Skeletal muscle satellite cell (primary cell): ENCODE measurements at regions not wholly inside any gene's neighbourhood (a gene's known extent, or its start where the extent isn't known, plus 50 kb on each side); places are given as distances from the start of the nearest gene placed in this dataset.

ENCODE experiments used
- H3K27me3 ChIP-seq: 2 replicates; pipeline ENCODE4 v1.7.0; 2013; ENCODE audit warnings: low read length; ENCODE audit not compliant: control insufficient read depth, insufficient read depth
- H3K36me3 ChIP-seq: 2 replicates; pipeline ENCODE4 v1.7.0; 2013; ENCODE audit warnings: mild to moderate bottlenecking, control low read depth, low read length; ENCODE audit not compliant: insufficient read depth
- H3K4me1 ChIP-seq: 2 replicates; pipeline ENCODE4 v1.7.0; 2013; ENCODE audit warnings: low read length; ENCODE audit not compliant: control insufficient read depth, insufficient read depth
- H3K4me2 ChIP-seq: 2 replicates; pipeline ENCODE4 v1.7.0; 2013; ENCODE audit warnings: mild to moderate bottlenecking, low read length
- H3K4me3 ChIP-seq: 2 replicates; pipeline ENCODE4 v1.7.0; 2013; ENCODE audit warnings: low read length
- H3K9ac ChIP-seq: 2 replicates; pipeline ENCODE4 v1.7.0; 2013; ENCODE audit warnings: mild to moderate bottlenecking, low read depth, low read length, moderate library complexity
- H3K9me3 ChIP-seq: replicated peaks from 2 replicates; pipeline ENCODE4 v1.7.0; 2013; ENCODE audit warnings: mild to moderate bottlenecking, control low read depth, low read length

- no peak overlapping the region for H3K9ac ChIP-seq
- H3K27me3 ChIP-seq, result no peaks in the 10 kb centered on the region
- H3K4me1 ChIP-seq, result no peaks in the 10 kb centered on the region
Observed at GRCh38 chr11:36885154-36885553, 287.1 kb upstream of the RAG2 start.

GRCh38 chr11:36878737-36879136, 280.7 kb upstream of the RAG2 start:
- Histone ChIP-seq H3K36me3 (no peaks in the 10 kb centered on the region), H3K9ac (no peak overlapping the region), H3K4me3 (no peak overlapping the region), H3K9me3 (no peaks in the 10 kb centered on the region), H3K4me2 (no peak overlapping the region), H3K4me1 (no peaks in the 10 kb centered on the region), H3K27me3 (no peaks in the 10 kb centered on the region)

More at GRCh38 chr11:36885154-36885553, 287.1 kb upstream of the RAG2 start:
- Histone ChIP-seq H3K4me3 (no peak overlapping the region), H3K9me3 (peaks cover 5% of the 10 kb centered on the region), H3K36me3 (no peaks in the 10 kb centered on the region), H3K4me2 (no peak overlapping the region)

GRCh38 chr11:36877149-36877548, 279.1 kb upstream of the RAG2 start:
- Histone ChIP-seq H3K27me3 (no peaks in the 10 kb centered on the region), H3K9ac (no peak overlapping the region), H3K36me3 (no peaks in the 10 kb centered on the region), H3K9me3 (no peaks in the 10 kb centered on the region), H3K4me1 (no peaks in the 10 kb centered on the region), H3K4me2 (no peak overlapping the region), H3K4me3 (no peak overlapping the region)

GRCh38 chr11:36876266-36876665, 278.2 kb upstream of the RAG2 start:
- H3K27me3 ChIP-seq, result no peaks in the 10 kb centered on the region
- H3K4me2 ChIP-seq, result no peak overlapping the region
- H3K36me3 ChIP-seq, result no peaks in the 10 kb centered on the region
- no peaks in the 10 kb centered on the region for H3K4me1 ChIP-seq
- H3K9me3 ChIP-seq, result no peaks in the 10 kb centered on the region
- no peak overlapping the region for H3K9ac ChIP-seq
- H3K4me3 ChIP-seq, result no peak overlapping the region

- Histone ChIP-seq H3K9me3 (no peaks in the 10 kb centered on the region), H3K4me3 (no peak overlapping the region), H3K4me1 (no peaks in the 10 kb centered on the region), H3K36me3 (no peaks in the 10 kb centered on the region), H3K4me2 (no peak overlapping the region), H3K27me3 (no peaks in the 10 kb centered on the region), H3K9ac (no peak overlapping the region)
Observed at GRCh38 chr11:36874291-36874690, 276.3 kb upstream of the RAG2 start.

- Histone ChIP-seq H3K4me2 (no peak overlapping the region), H3K36me3 (no peaks in the 10 kb centered on the region), H3K4me1 (no peaks in the 10 kb centered on the region), H3K4me3 (no peak overlapping the region), H3K27me3 (no peaks in the 10 kb centered on the region), H3K9me3 (no peaks in the 10 kb centered on the region), H3K9ac (no peak overlapping the region)
Observed at GRCh38 chr11:36870361-36870760, 272.3 kb upstream of the RAG2 start.

- no peak overlapping the region for H3K4me2 ChIP-seq
- H3K4me1 ChIP-seq, result no peaks in the 10 kb centered on the region
- no peaks in the 10 kb centered on the region for H3K36me3 ChIP-seq
- H3K27me3 ChIP-seq, result no peaks in the 10 kb centered on the region
- no peaks in the 10 kb centered on the region for H3K9me3 ChIP-seq
- H3K4me3 ChIP-seq, result no peak overlapping the region
- no peak overlapping the region for H3K9ac ChIP-seq
Observed at GRCh38 chr11:36868380-36868779, 270.3 kb upstream of the RAG2 start.

GRCh38 chr11:36865846-36866245, 267.8 kb upstream of the RAG2 start:
- Histone ChIP-seq H3K36me3 (no peaks in the 10 kb centered on the region), H3K4me3 (no peak overlapping the region), H3K27me3 (no peaks in the 10 kb centered on the region), H3K4me1 (no peaks in the 10 kb centered on the region), H3K9me3 (no peaks in the 10 kb centered on the region), H3K4me2 (no peak overlapping the region), H3K9ac (no peak overlapping the region)

GRCh38 chr11:36854875-36855274, 256.8 kb upstream of the RAG2 start:
- Histone ChIP-seq H3K4me1 (no peaks in the 10 kb centered on the region), H3K27me3 (no peaks in the 10 kb centered on the region), H3K9me3 (no peaks in the 10 kb centered on the region), H3K36me3 (no peaks in the 10 kb centered on the region), H3K9ac (no peak overlapping the region), H3K4me3 (no peak overlapping the region), H3K4me2 (no peak overlapping the region)

GRCh38 chr11:36848660-36849059, 250.6 kb upstream of the RAG2 start:
- Histone ChIP-seq H3K9ac (no peak overlapping the region), H3K4me1 (no peaks in the 10 kb centered on the region), H3K4me3 (no peak overlapping the region), H3K9me3 (no peaks in the 10 kb centered on the region), H3K4me2 (no peak overlapping the region), H3K27me3 (no peaks in the 10 kb centered on the region), H3K36me3 (no peaks in the 10 kb centered on the region)

GRCh38 chr11:36840378-36840777, 242.3 kb upstream of the RAG2 start:
- H3K4me2 ChIP-seq, result no peak overlapping the region
- H3K36me3 ChIP-seq, result no peaks in the 10 kb centered on the region
- H3K4me1 ChIP-seq, result no peaks in the 10 kb centered on the region
- H3K9me3 ChIP-seq, result no peaks in the 10 kb centered on the region
- H3K27me3 ChIP-seq, result no peaks in the 10 kb centered on the region
- H3K9ac ChIP-seq, result no peak overlapping the region
- H3K4me3 ChIP-seq, result no peak overlapping the region

- Histone ChIP-seq H3K36me3 (no peaks in the 10 kb centered on the region), H3K4me3 (no peak overlapping the region), H3K4me1 (no peaks in the 10 kb centered on the region), H3K4me2 (no peak overlapping the region), H3K9ac (no peak overlapping the region), H3K9me3 (no peaks in the 10 kb centered on the region), H3K27me3 (no peaks in the 10 kb centered on the region)
Observed at GRCh38 chr11:36837831-36838437, 239.9 kb upstream of the RAG2 start.
